HEK293 (cell line): ENCODE measurements at regions not wholly inside any gene's neighbourhood (a gene's known extent, or its start where the extent isn't known, plus 50 kb on each side); places are given as distances from the start of the nearest gene placed in this dataset.

Experiments used
- GLIS2 ChIP-seq: fragments of 450-650 bp; formaldehyde crosslinking; IDR thresholded peaks from 2 replicates; pipeline ENCODE4 v1.5.1; 2016; ENCODE audit warnings: missing biosample characterization, missing genetic modification characterization
- YY1 ChIP-seq: fragments of 450-650 bp; formaldehyde crosslinking; IDR thresholded peaks from 2 replicates; pipeline ENCODE4 v1.5.1; 2018; ENCODE audit warnings: missing biosample characterization, missing genetic modification characterization
- ZNF140 ChIP-seq: fragments of 450-650 bp; formaldehyde crosslinking; IDR thresholded peaks from 2 replicates; pipeline ENCODE4 v1.5.1; 2016; ENCODE audit warnings: missing biosample characterization, missing genetic modification characterization
- ZNF184 ChIP-seq: fragments of 450-650 bp; IDR thresholded peaks from 2 replicates; pipeline ENCODE4 v1.5.1; 2018; ENCODE audit warnings: missing biosample characterization, mild to moderate bottlenecking, missing genetic modification characterization
- ZNF24 ChIP-seq: fragments of 450-650 bp; formaldehyde crosslinking; IDR thresholded peaks from 2 replicates; pipeline ENCODE4 v1.5.1; 2016; ENCODE audit warnings: missing biosample characterization, missing genetic modification characterization
- ZNF350 ChIP-seq: fragments of 450-650 bp; formaldehyde crosslinking; IDR thresholded peaks from 2 replicates; pipeline ENCODE4 v1.5.0; 2017; ENCODE audit warnings: missing biosample characterization, mild to moderate bottlenecking, missing genetic modification characterization
- ZNF416 ChIP-seq: fragments of 450-650 bp; formaldehyde crosslinking; IDR thresholded peaks from 2 replicates; pipeline ENCODE4 v1.5.1; 2016; ENCODE audit warnings: missing biosample characterization, missing genetic modification characterization
- ZNF561 ChIP-seq: fragments of 450-650 bp; IDR thresholded peaks from 2 replicates; pipeline ENCODE4 v1.5.1; 2018; ENCODE audit warnings: missing biosample characterization, missing genetic modification characterization, borderline replicate concordance
- TF ChIP-seq, protein P1 (sequence below): fragments of 450-650 bp; formaldehyde crosslinking; IDR thresholded peaks from 2 replicates; pipeline ENCODE4 v1.5.1; 2016; ENCODE audit warnings: missing biosample characterization, missing genetic modification characterization
- TF ChIP-seq, protein P2 (sequence below): fragments of 450-650 bp; formaldehyde crosslinking; IDR thresholded peaks from 2 replicates; pipeline ENCODE4 v1.5.1; 2016; ENCODE audit warnings: missing biosample characterization, missing genetic modification characterization
- TF ChIP-seq, protein P3 (sequence below): fragments of 450-650 bp; formaldehyde crosslinking; IDR thresholded peaks from 2 replicates; pipeline ENCODE4 v1.5.1; 2016; ENCODE audit warnings: missing biosample characterization, missing genetic modification characterization

DNA sequence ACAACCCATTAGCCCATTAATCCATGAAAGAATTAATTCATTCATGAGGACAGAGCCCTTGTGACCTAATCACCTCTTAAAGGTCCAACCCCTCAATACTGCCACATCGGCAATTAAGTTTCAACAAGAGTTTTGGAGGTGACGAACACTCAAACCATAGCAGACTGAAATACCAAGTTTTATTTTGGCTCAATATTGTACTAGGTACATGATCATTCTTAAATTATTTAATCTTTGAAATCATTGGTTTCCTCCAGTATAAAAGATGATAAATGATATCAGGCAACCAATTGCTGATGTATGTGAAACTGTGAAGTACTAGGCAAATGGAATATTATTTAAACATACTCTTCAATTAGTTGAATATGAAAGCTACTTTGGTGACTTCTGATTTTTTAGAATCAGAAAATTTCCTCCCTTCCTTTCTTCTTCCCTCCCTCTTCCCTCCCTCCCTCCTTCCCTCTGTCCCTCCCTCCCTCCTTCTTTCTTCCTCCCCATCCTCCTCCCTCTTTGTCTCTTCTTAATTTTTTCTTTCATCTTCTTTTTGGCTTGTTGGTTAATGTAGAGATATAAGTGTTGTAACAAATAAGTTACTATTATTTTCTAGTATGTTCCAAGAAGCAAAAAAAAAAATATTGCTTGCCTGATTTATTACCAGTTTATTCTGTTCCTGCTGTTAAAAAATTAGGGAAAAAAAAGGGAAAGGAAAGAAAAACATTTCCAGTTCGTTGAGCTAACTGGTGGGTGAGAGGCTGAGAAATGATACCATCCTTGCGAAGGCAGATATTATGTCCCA, 233.9 kb upstream of the ZNF217 start:
- TF ChIP-seq, protein P1, sequence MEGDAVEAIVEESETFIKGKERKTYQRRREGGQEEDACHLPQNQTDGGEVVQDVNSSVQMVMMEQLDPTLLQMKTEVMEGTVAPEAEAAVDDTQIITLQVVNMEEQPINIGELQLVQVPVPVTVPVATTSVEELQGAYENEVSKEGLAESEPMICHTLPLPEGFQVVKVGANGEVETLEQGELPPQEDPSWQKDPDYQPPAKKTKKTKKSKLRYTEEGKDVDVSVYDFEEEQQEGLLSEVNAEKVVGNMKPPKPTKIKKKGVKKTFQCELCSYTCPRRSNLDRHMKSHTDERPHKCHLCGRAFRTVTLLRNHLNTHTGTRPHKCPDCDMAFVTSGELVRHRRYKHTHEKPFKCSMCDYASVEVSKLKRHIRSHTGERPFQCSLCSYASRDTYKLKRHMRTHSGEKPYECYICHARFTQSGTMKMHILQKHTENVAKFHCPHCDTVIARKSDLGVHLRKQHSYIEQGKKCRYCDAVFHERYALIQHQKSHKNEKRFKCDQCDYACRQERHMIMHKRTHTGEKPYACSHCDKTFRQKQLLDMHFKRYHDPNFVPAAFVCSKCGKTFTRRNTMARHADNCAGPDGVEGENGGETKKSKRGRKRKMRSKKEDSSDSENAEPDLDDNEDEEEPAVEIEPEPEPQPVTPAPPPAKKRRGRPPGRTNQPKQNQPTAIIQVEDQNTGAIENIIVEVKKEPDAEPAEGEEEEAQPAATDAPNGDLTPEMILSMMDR (tag by site-specific recombination): no peak
- TF ChIP-seq, protein P2, sequence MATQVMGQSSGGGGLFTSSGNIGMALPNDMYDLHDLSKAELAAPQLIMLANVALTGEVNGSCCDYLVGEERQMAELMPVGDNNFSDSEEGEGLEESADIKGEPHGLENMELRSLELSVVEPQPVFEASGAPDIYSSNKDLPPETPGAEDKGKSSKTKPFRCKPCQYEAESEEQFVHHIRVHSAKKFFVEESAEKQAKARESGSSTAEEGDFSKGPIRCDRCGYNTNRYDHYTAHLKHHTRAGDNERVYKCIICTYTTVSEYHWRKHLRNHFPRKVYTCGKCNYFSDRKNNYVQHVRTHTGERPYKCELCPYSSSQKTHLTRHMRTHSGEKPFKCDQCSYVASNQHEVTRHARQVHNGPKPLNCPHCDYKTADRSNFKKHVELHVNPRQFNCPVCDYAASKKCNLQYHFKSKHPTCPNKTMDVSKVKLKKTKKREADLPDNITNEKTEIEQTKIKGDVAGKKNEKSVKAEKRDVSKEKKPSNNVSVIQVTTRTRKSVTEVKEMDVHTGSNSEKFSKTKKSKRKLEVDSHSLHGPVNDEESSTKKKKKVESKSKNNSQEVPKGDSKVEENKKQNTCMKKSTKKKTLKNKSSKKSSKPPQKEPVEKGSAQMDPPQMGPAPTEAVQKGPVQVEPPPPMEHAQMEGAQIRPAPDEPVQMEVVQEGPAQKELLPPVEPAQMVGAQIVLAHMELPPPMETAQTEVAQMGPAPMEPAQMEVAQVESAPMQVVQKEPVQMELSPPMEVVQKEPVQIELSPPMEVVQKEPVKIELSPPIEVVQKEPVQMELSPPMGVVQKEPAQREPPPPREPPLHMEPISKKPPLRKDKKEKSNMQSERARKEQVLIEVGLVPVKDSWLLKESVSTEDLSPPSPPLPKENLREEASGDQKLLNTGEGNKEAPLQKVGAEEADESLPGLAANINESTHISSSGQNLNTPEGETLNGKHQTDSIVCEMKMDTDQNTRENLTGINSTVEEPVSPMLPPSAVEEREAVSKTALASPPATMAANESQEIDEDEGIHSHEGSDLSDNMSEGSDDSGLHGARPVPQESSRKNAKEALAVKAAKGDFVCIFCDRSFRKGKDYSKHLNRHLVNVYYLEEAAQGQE (tag by site-specific recombination): no peak
- TF ChIP-seq, protein P3, sequence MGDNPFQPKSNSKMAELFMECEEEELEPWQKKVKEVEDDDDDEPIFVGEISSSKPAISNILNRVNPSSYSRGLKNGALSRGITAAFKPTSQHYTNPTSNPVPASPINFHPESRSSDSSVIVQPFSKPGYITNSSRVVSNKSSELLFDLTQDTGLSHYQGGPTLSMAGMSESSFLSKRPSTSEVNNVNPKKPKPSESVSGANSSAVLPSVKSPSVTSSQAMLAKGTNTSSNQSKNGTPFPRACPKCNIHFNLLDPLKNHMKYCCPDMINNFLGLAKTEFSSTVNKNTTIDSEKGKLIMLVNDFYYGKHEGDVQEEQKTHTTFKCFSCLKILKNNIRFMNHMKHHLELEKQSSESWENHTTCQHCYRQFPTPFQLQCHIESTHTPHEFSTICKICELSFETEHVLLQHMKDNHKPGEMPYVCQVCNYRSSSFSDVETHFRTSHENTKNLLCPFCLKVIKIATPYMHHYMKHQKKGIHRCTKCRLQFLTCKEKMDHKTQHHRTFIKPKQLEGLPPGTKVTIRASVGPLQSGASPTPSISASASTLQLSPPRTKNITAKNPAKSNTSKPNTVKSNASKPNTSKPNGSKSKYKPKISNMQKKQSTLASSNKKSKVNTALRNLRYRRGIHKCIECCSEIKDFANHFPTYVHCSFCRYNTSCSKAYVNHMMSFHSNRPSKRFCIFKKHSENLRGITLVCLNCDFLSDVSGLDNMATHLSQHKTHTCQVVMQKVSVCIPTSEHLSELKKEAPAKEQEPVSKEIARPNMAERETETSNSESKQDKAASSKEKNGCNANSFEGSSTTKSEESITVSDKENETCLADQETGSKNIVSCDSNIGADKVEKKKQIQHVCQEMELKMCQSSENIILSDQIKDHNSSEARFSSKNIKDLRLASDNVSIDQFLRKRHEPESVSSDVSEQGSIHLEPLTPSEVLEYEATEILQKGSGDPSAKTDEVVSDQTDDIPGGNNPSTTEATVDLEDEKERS (tag by site-specific recombination): no peak
- TF ChIP-seq ZNF350 (tag by site-specific recombination) (no peak), GLIS2 (tag by site-specific recombination) (no peak), ZNF416 (tag by site-specific recombination) (no peak), ZNF561 (tag by site-specific recombination) (no peak), ZNF140 (tag by site-specific recombination) (no peak), YY1 (tag by site-specific recombination) (no peak), ZNF184 (no peak), ZNF24 (tag by site-specific recombination) (no peak)
